OCI-LY7 (cell line): ENCODE measurements at regions not wholly inside any gene's neighbourhood (a gene's known extent, or its start where the extent isn't known, plus 50 kb on each side); places are given as distances from the start of the nearest gene placed in this dataset.

Experiments used
- BruUV-seq: library from RNA; stranded (reverse); fragments of 400-500 nt; replicated peaks from 2 replicates; lab custom pipeline; 2021; lab: Mats Ljungman, UMichigan
- CTCF ChIA-PET: fragments of 300-600 bp; sonication (Branson Sonifier 250); formaldehyde crosslinking; loops from one replicate; lab custom pipeline; 2022; ENCODE audit warnings: antibody characterized with exemption; ENCODE audit not compliant: unreplicated experiment; lab: Charles Lee
- POLR2A ChIA-PET: fragments of 300-600 bp; sonication (Branson Sonifier 250); formaldehyde crosslinking; loops from one replicate; lab custom pipeline; 2022; ENCODE audit warnings: antibody characterized with exemption; lab: Charles Lee
- DNase-seq: peaks from one replicate; pipeline ENCODE4 v3.0.0-alpha.2; 2015; ENCODE audit warnings: low spot score
- H2AFZ ChIP-seq: fragments of 200-600 bp; sonication (generic), shearing (Covaris generic); 2 replicates; pipeline ENCODE4 v1.6.1; 2014; ENCODE audit warnings: mild to moderate bottlenecking, antibody characterized with exemption, low read length, moderate library complexity
- H3K27ac ChIP-seq: fragments of 200-600 bp; sonication (generic); 2 replicates; pipeline ENCODE4 v1.5.1; 2014; ENCODE audit warnings: mixed run types, low read depth, mild to moderate bottlenecking, moderate library complexity, low read length, inconsistent platforms; ENCODE audit not compliant: poor library complexity, severe bottlenecking
- H3K36me3 ChIP-seq: fragments of 200-600 bp; sonication (generic); 2 replicates; pipeline ENCODE4 v1.6.1; 2014; ENCODE audit warnings: mild to moderate bottlenecking, antibody characterized with exemption, low read length, moderate library complexity, mixed read lengths; ENCODE audit not compliant: insufficient read depth
- H3K4me1 ChIP-seq: fragments of 200-600 bp; sonication (generic); 2 replicates; pipeline ENCODE4 v1.5.1; 2014; ENCODE audit warnings: mild to moderate bottlenecking, low read length; ENCODE audit not compliant: insufficient read depth, poor library complexity, severe bottlenecking
- H3K4me2 ChIP-seq: fragments of 200-600 bp; sonication (generic); 2 replicates; pipeline ENCODE4 v1.6.1; 2014; ENCODE audit warnings: mild to moderate bottlenecking, low read length
- H3K4me3 ChIP-seq: fragments of 200-600 bp; sonication (generic); 2 replicates; pipeline ENCODE4 v1.5.1; 2014; ENCODE audit warnings: mild to moderate bottlenecking, low read depth, low read length; ENCODE audit not compliant: poor library complexity, severe bottlenecking
- H3K79me2 ChIP-seq: fragments of 200-600 bp; sonication (generic); 2 replicates; pipeline ENCODE4 v1.6.1; 2016; ENCODE audit warnings: low read depth, mild to moderate bottlenecking, low read length, moderate library complexity, mixed read lengths; ENCODE audit not compliant: insufficient read depth
- H3K9me2 ChIP-seq: fragments of 200-600 bp; sonication (generic); 2 replicates; pipeline ENCODE4 v1.6.1; 2016; ENCODE audit warnings: mild to moderate bottlenecking, low read length, mixed read lengths; ENCODE audit not compliant: insufficient read depth
- H3K9me3 ChIP-seq: fragments of 200-600 bp; sonication (generic); 2 replicates; pipeline ENCODE4 v1.6.1; 2014; ENCODE audit warnings: mild to moderate bottlenecking, mixed run types, low read length, mixed read lengths
- H4K20me1 ChIP-seq: fragments of 200-600 bp; sonication (generic); 2 replicates; pipeline ENCODE4 v1.6.1; 2014; ENCODE audit warnings: mild to moderate bottlenecking, antibody characterized with exemption, low read length, moderate library complexity, mixed read lengths; ENCODE audit not compliant: insufficient read depth
- EZH2phosphoT487 ChIP-seq: fragments of 200-600 bp; sonication (generic); IDR thresholded peaks from 2 replicates; pipeline ENCODE4 v1.6.1; 2018; ENCODE audit warnings: low read depth, borderline replicate concordance, mild to moderate bottlenecking, mixed run types, antibody characterized with exemption, low read length, moderate library complexity, mixed read lengths
- intact Hi-C: fragments of 100-400 bp; cut with micrococcal nuclease; formaldehyde crosslinking; loops from one replicate; pipeline ENCODE4 v1.10.0; 2022; ENCODE audit not compliant: unreplicated experiment
- TF ChIP-seq, protein P1 (sequence below): fragments of 200-600 bp; sonication (generic); conservative IDR thresholded peaks from 2 replicates; pipeline ENCODE4 v1.5.1; 2014; ENCODE audit warnings: mild to moderate bottlenecking, antibody characterized with exemption, low read length, moderate library complexity, mixed read lengths

GRCh38 chr12:131591714-131592709 lies 118.9 kb upstream of the SFSWAP start:
- no TSS peak for BruUV-seq
- Histone ChIP-seq H3K79me2 (no peaks in the 10 kb centered on the region), H3K9me2 (no peaks in the 10 kb centered on the region), H2AFZ (no peak overlapping the region), H4K20me1 (no peaks in the 10 kb centered on the region), H3K4me3 (no peak overlapping the region), H3K4me2 (no peak overlapping the region), H3K9me3 (peaks cover 8% of the 10 kb centered on the region; the same call in 1 of the 2 replicates), H3K4me1 (no peaks in the 10 kb centered on the region), H3K36me3 (no peaks in the 10 kb centered on the region), H3K27ac (no peak overlapping the region)
- no peak for TF ChIP-seq EZH2phosphoT487
- TF ChIP-seq, protein P1, sequence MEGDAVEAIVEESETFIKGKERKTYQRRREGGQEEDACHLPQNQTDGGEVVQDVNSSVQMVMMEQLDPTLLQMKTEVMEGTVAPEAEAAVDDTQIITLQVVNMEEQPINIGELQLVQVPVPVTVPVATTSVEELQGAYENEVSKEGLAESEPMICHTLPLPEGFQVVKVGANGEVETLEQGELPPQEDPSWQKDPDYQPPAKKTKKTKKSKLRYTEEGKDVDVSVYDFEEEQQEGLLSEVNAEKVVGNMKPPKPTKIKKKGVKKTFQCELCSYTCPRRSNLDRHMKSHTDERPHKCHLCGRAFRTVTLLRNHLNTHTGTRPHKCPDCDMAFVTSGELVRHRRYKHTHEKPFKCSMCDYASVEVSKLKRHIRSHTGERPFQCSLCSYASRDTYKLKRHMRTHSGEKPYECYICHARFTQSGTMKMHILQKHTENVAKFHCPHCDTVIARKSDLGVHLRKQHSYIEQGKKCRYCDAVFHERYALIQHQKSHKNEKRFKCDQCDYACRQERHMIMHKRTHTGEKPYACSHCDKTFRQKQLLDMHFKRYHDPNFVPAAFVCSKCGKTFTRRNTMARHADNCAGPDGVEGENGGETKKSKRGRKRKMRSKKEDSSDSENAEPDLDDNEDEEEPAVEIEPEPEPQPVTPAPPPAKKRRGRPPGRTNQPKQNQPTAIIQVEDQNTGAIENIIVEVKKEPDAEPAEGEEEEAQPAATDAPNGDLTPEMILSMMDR: no peak
- intact Hi-C loops: no loop called here
- ChIA-PET CTCF (no interaction called here), POLR2A (interaction anchor here (0.6 to 0.7 kb wide), 2 partner anchors 128 to 1502 kb away, joined by 3 to 5 read pairs; no protein-coding TSS in a partner anchor)
- no peak for DNase-seq

DNA sequence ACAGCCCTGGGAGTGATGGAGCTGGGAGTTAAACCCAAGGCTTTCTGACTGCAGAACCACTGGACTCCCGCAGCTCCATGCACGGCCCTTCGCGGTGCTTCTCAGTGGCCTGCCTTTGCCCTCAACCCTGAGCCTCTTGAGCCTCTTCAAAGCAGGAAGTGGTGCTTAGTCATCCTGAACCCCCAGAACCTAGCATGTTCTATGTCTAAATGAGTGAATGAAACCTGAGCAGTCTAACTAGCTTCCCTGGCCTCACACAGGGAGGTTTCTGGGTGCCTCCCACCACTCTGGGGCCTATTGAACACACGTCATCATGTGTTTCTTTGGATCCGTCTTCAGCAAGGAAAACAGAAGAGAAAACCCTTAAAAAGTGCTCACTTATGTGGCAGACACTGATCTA lies 117.9 kb upstream of the SFSWAP start:
- no peak for DNase-seq
- Histone ChIP-seq H2AFZ (no peak overlapping the region), H3K9me2 (no peaks in the 10 kb centered on the region), H3K9me3 (no peaks in the 10 kb centered on the region), H3K4me1 (no peaks in the 10 kb centered on the region), H3K36me3 (no peaks in the 10 kb centered on the region), H3K4me3 (no peak overlapping the region), H3K4me2 (no peak overlapping the region), H3K79me2 (no peaks in the 10 kb centered on the region), H3K27ac (no peak overlapping the region), H4K20me1 (no peaks in the 10 kb centered on the region)
- TF ChIP-seq, protein P1: no peak
- TF ChIP-seq EZH2phosphoT487: no peak
- intact Hi-C loops: no loop called here
- POLR2A ChIA-PET: no interaction called here
- CTCF ChIA-PET: no interaction called here
- no TSS peak for BruUV-seq

GRCh38 chr12:131593406-131593805 lies 117.5 kb upstream of the SFSWAP start:
- TF ChIP-seq, protein P1: no peak
- no peak for TF ChIP-seq EZH2phosphoT487
- no peaks in the 10 kb centered on the region for H3K9me3 ChIP-seq
- no peaks in the 10 kb centered on the region for H3K9me2 ChIP-seq
- no TSS peak for BruUV-seq
- no peaks in the 10 kb centered on the region for H3K36me3 ChIP-seq
- POLR2A ChIA-PET: no interaction called here
- H2AFZ ChIP-seq: no peak overlapping the region
- no peak for DNase-seq
- H3K4me3 ChIP-seq: no peak overlapping the region
- no peaks in the 10 kb centered on the region for H3K79me2 ChIP-seq
- H4K20me1 ChIP-seq: no peaks in the 10 kb centered on the region
- no peak overlapping the region for H3K4me2 ChIP-seq
- no peak overlapping the region for H3K27ac ChIP-seq
- no peaks in the 10 kb centered on the region for H3K4me1 ChIP-seq
- intact Hi-C loops: no loop called here
- CTCF ChIA-PET: no interaction called here
